HT1080 (cell line): ENCODE measurements at regions not wholly inside any gene's neighbourhood (a gene's known extent, or its start where the extent isn't known, plus 50 kb on each side); places are given as distances from the start of the nearest gene placed in this dataset.

Experiments used
- DNase-seq: peaks from one replicate; pipeline ENCODE4 v3.0.0-alpha.2; 2015; ENCODE audit warnings: low read depth

GRCh38 chr1:117260761-117261423 lies 50.2 kb upstream of the VTCN1 start:
- DNase-seq = no peak
